Stimulated activated CD8-positive, alpha-beta memory T cell treated with anti-CD3 and anti-CD28 coated beads, Interleukin-15, amount 100 ng/mL, for 4 hours (primary cell): ENCODE measurements at regions not wholly inside any gene's neighbourhood (a gene's known extent, or its start where the extent isn't known, plus 50 kb on each side); places are given as distances from the start of the nearest gene placed in this dataset.

Experiments
- DNase-seq, 2 donors: peaks; one replicate each; pipeline ENCODE4 v3.0.0-alpha.2; 2020; ENCODE audit warnings: low read depth in 2 of 2

DNA sequence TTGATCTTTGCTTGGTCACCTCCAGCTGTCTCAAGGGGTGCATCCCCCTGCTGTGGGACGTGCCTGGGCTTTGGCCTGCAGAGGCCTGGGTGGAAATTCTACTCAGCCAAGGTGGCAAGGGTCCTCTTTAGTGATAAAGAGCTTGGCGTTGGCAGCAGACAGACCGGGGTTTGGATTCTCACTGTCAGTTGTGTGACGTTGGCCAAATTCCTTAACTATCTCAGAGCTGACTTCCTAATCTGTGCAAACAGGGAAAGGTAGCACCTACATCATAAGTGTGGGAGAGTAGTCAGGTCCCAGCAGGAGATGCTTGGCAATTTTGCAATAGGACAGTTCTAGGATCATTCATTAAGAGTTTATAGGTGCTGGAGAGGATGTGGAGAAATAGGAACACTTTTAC is 154.3 kb upstream of the GSC start:
- no peak for DNase-seq

- no peak for DNase-seq
These were observed 153.9 kb upstream of the GSC start for GRCh38 chr14:94923786-94924185.

DNA sequence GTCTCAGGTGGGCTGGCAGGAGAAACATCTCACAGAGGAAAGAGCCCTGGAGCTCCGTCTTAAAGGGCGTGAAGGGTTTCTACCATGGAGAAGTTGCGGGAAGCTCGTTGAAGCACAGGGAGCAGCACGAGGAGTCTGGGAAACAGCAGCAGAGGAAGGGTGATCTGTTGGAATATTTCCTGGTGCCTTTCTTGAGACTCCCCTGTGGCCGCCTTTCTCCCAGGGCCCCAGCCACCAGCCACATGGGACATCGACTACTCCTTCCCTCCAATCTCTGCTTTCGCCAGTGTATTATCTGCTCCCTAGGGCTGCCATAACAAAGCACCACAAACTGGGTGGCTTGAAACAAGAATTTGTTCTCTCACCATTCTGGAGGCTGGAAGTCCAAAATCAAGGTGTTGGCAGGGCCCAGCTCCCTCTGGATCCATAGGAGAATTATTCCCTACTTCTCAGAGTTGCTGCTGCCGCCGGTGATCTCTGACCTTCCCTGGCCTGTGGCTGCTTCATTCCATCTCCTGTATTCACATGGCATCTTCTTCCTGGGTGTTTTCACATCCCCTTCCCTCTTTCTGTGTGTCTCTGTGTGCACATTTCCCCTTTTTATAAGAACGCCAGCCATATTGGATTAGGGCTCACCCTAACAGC is 152.8 kb upstream of the GSC start:
- no peak for DNase-seq

DNA sequence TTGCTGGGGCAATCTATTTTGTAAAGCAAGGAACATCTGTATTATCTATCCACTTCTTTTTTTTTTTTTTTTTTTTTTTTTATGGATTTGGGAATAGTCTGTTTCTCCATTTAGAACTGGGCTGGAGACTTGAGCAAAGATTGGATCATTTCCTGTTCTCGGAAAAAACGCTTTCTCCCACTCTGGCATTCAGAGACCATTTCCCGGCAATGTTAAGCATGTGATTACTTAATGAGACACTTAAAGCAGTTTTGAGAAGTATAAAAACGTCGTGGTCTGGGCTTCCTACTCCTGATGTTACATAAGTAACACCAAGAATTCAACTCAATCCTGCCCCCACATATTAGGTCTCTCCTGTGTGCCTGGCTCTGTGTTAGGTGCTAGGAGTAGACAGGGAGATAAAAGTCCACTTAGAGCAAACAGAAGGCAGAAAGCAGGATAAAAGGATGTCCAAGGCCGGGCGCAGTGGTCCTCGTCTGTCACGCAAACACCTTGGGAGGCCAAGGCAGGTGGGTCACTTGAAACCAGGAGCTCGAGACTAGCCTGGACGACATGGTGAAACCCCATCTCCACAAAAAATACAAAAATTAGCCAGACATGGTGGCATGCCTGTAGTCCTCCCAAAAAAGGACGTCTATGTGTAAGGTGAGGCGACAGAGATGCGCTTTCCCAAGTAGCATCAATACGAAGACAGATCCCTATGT is 152.1 kb upstream of the GSC start:
- no peak for DNase-seq

GRCh38 chr14:94921456-94921855 is 151.5 kb upstream of the GSC start:
- DNase-seq = no peak

GRCh38 chr14:94919896-94920295 is 150.0 kb upstream of the GSC start:
- no peak for DNase-seq

- no peak for DNase-seq
These were observed 149.0 kb upstream of the GSC start for GRCh38 chr14:94918896-94919295.

DNA sequence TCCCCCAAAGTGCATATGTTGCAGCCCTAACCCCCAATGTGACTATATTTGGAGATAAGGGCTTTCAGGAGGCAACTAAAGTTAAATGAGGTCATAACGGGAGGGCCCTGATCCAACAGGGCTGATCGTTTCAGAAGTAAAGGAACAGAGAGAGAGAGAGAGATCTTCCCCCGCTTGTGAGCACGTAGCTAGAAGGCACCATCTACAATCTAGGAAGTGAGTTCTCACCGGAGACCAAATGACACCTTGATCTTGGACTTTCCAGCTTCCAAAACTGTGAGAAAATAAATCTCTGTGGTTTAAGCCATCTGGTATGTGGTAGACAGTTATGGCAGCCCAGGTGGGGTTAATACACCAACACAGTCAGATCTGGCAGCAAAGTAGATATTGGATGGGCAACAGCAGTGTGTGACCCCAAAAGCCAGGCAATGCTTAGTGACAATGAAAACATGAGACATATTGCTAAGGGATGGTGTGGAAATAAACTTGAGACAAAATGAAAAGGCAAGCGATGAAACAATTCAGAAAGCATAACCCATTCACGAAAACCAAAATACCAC is 147.2 kb upstream of the GSC start:
- DNase-seq = no peak

- DNase-seq = no peak
These were observed 144.3 kb upstream of the GSC start for GRCh38 chr14:94914191-94914590.

DNA sequence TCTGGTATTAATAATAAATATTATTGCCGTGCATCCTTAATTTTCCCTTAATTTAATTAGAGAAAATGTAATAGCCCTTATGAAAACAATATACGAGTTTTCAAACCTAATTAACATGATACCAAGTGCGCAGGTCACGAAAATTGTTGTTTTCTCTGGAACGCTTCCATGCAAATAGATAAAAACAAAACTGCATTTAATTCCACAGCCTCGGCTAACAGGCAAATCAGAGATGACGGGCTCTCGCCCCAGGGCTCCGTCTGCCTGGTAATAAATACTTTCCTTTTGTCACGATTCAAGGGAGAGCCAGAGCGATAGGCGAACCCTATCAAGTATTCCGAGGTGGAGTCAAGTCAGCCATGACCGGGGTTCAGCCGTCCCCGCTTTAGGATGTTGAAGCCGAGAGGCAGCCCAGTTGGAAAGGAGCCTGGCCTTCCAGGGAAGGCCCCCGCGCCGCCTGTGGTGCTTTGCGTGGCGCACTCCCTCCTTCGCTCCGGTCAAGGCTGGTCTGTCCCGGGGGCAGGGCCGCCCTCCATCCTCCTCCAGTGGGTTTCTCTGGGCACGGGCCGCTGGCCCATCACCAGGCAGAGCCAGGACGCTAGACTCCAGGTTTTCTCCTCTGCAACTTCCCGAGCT is 137.8 kb upstream of the GSC start:
- no peak for DNase-seq

- no peak for DNase-seq
These were observed 137.2 kb upstream of the GSC start for GRCh38 chr14:94906991-94907587.

- DNase-seq = no peak
These were observed 136.7 kb upstream of the GSC start for GRCh38 chr14:94906577-94906976.

GRCh38 chr14:94904636-94905035 is 134.7 kb upstream of the GSC start:
- no peak for DNase-seq

DNA sequence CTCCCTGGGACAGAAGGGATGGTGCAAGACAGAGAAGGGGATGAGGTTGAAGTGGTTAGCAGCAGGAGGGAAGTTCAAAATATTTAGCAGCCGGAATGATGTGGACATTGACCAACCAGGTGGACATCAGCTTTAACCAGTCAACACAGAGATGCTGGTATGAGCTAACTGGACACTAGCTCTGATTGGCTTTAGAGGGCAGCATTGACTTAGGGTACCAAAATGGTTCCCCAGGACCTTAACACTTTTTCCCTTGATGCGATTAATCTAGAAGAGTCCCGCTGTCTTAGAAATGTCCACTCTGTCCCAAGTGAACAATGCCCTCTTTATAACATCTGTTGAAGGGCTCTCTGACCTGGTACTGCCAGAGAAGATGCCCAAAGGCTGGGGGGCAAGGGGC is 134.0 kb upstream of the GSC start:
- DNase-seq = no peak

DNA sequence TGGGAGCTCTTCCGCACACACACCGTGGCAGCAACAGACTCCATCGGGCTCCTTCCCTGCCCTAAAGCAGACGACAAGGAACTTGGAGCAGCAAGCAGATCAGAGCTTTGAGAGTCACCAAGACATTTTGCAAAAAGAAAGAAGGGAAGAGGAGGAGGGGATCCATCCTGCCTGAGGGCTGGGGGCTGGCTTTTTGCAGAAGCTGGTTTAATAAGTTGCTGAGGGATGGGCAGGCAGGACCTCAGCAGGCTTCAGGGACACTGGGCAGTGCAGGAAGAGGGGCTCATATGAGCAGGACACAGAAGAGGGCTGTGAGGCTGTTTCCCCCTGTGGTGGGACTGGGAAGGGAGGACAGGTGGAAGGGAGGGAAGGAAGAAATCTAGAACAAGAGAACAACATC is 133.4 kb upstream of the GSC start:
- DNase-seq = no peak

GRCh38 chr14:94897561-94897960 is 127.6 kb upstream of the GSC start:
- no peak for DNase-seq

- DNase-seq = no peak
These were observed 127.2 kb upstream of the GSC start for GRCh38 chr14:94897082-94897481.

DNA sequence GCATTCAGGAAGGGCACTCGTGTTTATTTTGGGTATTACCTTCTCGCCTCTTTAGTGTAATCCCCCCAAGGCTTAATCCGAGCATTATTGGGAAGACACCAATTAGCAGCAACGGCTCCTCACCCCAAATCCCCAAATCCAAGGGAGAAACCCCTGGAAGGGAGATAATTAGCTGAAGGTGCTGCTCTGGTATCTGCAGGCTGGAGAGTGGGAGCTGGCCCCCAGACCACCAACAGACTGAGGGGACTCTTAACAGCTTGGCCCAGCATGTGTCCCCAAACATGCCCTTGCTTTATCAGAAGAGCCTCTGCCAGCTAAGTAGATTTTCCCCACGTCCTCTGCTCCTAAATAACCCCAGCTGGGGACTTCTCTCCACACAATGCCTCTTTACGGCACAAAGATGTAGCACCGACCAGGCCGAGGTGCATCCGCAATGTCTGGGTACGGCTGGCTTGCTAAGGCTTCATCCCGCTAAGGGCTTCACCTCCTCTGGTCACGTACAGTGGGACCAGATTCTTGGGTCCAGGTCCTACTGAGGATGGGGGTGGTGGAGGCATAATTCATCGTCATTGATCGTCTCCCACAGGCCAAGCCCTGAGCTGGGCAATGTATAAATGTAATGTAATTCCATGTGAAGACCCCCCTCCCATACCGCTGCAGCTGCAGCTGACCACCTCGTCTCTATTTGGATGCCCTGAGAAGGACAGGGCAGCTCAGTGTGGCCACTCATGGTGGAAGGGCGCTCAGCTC is 123.7 kb upstream of the GSC start:
- DNase-seq = no peak

DNA sequence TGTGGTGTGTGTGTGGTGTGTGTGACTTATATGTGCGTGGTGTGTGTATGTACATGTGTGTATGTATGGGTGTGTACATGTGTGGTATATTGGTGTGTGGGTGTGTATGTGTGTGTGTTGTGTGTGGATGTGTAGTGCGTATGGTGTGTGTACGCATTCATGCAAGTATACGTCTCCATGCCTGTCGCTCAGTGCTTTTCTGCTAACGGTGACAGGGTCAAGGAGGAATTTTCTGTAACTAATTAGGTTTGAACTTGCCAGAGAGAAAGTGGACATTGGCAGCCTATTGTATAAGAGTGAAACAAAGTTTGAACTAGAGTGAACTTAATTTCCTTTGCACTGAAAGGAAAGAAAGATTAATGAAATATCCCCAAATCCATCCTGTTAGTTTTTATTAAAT is 120.9 kb upstream of the GSC start:
- DNase-seq = no peak

DNA sequence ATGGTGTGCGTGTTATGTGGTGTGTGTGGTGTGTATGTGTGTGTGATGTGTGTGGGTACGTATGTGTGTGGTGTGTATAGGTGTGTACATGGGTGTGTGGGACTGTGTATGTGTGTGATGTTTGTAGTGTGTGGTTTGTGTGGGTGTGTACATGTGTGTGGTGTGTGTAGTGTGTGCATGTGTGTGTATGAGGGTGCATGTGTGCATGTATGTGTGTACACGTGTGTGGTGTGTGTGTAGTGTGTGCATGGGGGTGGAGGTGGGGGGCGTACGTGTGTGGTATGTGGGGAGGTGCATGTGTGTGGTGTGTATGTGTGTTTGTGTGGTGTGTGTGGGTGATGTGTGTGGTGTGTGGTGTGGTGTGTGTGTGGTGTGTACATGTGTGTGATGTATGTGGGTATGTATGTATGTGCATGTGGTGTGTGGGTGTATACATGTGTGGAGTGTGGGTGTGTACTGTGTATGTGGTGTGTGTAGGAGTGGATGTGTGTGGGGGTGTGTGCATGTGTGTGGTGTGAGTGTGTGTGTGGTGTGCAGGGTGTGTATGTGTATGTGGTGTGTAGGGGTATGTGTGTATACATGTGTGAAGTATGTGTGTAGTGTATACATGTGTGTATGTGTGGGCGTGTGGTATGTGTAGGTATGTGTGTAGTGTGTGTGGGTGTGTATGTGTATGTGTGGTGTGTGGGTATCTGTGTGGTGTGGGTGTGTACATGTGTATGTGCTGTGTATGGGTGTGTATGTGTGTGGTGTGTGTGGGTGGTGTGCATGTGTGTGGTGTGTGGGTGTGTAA is 119.8 kb upstream of the GSC start:
- no peak for DNase-seq

DNA sequence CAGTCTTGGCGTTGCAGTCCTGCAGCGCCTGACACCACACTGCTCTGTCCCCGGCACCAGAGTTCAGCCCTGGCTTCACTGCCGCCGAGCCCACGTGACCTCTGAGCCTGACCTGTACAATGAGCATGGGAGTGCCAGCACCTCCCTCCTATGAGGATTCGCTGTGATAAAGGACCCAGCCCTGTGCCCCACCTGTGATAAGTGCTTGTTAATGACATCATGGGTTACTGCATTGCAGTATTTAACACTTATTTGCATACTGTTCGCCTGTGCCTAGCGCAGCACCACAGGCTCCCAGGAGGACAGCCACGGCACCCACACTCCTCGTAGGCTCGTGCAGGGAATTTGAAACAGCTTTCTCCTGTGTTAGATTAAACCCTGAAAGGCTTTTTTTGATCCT is 118.2 kb upstream of the GSC start:
- DNase-seq = no peak
